Coronary artery (tissue), 2 donors: ENCODE measurements at regions not wholly inside any gene's neighbourhood (a gene's known extent, or its start where the extent isn't known, plus 50 kb on each side); places are given as distances from the start of the nearest gene placed in this dataset.

ENCODE experiments used
- DNase-seq: peaks from one replicate; pipeline ENCODE4 v3.0.0-alpha.2; 2017; ENCODE audit warnings: low spot score
- H3K27ac ChIP-seq, 2 donors: fragments of 200-600 bp; sonication (generic); one replicate each; pipeline ENCODE4 v1.5.1; 2016 to 2019
- H3K4me3 ChIP-seq: fragments of 200-600 bp; sonication (generic); 2 replicates; pipeline ENCODE4 v1.5.1; 2016; ENCODE audit warnings: mild to moderate bottlenecking, moderate library complexity
- CTCF ChIP-seq: fragments of 200-600 bp; sonication (generic); IDR thresholded peaks from one replicate; pipeline ENCODE4 v1.5.1; 2019; ENCODE audit warnings: antibody characterized with exemption

- Histone ChIP-seq H3K27ac (no peak overlapping the region), H3K4me3 (no peak overlapping the region)
- no peak for TF ChIP-seq CTCF
- DNase-seq = no peak
These were observed 913.5 kb downstream of the TDRD15 start for GRCh38 chr2:22037274-22037673.

DNA sequence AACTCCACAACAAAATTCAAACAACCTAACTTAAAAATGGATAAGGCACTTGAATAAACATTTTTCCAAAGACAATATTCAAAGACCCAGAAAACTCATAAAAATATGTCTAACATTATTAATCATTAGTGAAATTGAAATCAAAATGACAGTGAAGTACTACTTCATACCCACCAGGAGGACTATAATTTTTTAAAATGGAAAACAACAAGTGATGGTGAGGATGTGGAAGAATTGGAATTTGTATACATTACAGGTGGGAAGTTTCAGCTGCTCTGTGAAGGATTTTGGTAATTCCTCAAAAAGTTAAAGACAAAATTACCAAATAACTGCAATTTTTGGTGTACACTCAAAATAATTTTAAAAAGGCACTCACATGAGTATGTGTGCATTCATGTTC is 920.0 kb downstream of the TDRD15 start:
- no peak for DNase-seq
- no peak overlapping the region for H3K4me3 ChIP-seq
- no peak overlapping the region for H3K27ac ChIP-seq
- TF ChIP-seq CTCF = no peak

- H3K4me3 ChIP-seq = no peak overlapping the region
- DNase-seq = no peak
- H3K27ac ChIP-seq = no peak overlapping the region
- no peak for TF ChIP-seq CTCF
These were observed 932.2 kb downstream of the TDRD15 start for GRCh38 chr2:22055784-22056620.

DNA sequence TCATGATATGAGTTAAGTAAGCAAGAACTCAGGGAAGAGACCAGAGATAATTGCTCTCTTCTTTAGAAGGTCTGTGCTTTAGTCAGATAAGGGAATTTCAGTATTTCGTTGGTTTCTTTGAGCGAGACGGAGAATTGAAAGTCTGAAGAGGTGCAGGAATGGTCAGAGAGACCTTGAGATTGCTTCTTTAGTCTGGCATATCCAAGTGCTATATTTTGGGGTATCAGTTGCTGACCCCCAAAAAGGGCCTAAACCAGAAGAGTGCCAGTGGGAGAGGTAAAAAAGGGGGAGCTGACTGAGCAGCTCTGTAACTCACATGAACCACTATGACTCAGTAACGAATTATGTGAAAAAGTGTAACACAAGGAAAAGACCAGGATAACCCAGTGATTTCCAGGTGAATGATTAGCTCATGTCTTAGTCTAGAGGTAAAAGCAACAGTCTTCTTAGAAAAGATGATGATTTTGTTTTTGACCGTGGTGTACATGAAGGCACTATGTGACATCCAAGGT is 932.9 kb downstream of the TDRD15 start:
- Histone ChIP-seq H3K4me3 (no peak overlapping the region), H3K27ac (no peak overlapping the region)
- TF ChIP-seq CTCF = no peak
- DNase-seq = no peak

DNA sequence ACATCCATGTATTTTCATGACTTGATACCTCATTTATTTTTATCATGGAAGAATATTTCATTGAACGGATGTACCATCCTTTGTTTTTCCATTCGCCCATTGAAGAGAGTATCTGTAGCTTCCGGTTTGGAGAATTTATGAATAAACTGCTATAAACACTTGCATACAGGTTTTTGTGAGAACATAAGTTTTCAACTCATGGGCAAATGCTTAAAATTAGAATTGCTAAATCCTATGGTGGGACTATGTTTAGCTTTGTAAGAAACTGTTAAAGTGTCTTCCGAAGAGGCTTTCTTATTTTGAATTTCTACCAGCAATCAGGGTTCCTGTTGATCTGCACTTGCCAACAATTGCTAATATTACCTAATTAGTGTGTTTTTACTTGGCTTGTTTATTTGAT is 938.9 kb downstream of the TDRD15 start:
- H3K27ac ChIP-seq = no peak overlapping the region
- no peak for DNase-seq
- no peak overlapping the region for H3K4me3 ChIP-seq
- no peak for TF ChIP-seq CTCF

DNA sequence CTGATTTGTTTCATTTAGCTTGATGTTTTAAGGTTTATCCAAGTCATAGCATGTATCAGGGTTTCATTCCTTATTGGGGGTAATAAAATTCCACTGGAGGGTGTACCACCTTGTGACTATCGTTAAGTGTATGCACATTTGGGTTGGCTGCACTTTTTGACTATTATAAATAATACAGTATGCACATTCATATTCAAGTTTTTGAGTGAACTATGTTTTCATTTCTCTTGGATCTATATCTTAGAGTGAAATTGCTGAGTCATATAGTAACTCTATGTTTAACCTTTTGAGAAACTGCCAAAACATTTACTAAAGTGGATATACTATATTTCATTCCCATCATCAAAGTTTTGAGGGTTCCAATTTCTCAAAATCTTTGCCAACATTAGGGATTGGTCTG is 952.7 kb downstream of the TDRD15 start:
- no peak overlapping the region for H3K27ac ChIP-seq
- no peak for DNase-seq
- no peak for TF ChIP-seq CTCF
- no peak overlapping the region for H3K4me3 ChIP-seq

- no peak for TF ChIP-seq CTCF
- Histone ChIP-seq H3K4me3 (no peak overlapping the region), H3K27ac (no peak overlapping the region)
- no peak for DNase-seq
These were observed 954.9 kb downstream of the TDRD15 start for GRCh38 chr2:22078701-22079100.
